IPS DF 19.7 (cell line): ENCODE measurements at regions not wholly inside any gene's neighbourhood (a gene's known extent, or its start where the extent isn't known, plus 50 kb on each side); places are given as distances from the start of the nearest gene placed in this dataset.

Experiments
- DNase-seq: peaks from one replicate; pipeline ENCODE4 v3.0.0-alpha.2; 2013; ENCODE audit warnings: low read depth, low spot score

DNA sequence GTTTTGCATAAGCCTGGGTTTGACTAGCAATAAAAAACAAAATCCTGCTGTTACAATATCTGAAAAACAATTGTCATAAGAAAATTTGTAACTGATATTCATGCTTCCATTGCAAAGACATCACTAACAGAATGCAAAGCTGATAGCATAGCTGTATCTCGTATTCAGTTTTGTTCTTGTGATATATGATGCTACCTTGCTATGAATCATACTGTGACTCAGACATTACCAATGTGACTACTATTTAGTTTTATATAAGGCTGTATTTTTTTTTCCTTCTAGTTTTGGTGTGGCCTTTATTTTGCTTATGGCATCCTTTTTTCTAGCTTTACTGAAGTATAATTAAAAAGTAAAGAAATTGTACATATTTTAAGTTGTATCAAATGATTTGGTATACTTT, 1381.8 kb downstream of the MRPL39 start:
- DNase-seq, result no peak

DNA sequence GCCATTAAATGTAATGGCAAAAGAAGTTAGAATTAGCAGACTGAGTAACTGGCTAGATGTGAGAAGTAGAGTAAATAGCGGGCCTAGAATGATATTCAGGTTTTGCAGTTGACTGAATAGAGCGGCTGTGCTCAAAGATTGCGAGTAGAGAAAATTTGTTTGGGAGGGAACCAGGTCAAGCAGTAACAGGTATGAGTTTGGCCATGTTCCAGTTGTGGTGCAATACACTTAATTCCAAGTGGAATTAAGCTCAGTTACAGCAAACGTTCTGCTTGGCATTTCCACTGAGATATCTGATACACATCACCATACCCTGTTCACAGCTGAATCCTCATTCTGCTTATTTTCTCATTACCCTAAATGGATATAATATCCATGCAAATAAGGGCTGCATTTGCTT, 1382.9 kb downstream of the MRPL39 start:
- DNase-seq, result no peak

DNA sequence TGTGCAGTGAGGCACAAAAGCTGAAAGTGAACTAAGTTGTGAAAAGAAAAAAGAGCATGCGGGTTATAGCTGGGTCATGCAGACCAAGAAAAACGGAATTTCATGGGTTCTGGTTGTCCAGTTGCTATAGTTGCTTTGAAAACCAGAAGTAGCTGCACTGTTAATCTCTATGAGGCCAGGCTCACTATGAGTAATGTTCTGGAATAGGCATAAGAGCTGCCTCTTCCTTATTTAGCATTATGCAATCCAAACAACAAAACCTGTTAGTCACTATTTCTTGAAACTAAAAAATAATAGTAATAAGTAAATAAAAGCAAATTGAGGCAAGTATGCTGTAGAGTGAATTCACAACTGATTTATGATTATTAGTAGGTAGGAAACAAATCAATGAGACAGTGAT, 1383.7 kb downstream of the MRPL39 start:
- DNase-seq, result no peak

DNA sequence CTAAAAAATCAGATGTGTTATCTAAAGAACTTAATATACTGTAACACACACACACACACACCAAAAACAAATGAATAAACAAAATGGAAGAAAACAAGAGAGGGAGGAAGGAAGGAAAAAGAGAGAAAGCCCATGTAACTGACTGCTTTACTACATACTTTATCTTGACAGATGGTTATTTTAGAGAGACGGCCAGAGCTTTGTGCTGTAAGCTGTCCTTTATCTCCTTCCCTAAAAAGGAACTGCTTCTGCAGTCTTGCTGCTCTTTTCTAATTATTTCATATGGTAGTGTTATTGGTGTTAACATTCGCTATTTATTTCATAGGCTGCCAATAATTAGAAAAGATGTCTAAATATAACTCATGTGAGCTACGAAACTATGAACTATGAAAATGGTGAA, 1384.6 kb downstream of the MRPL39 start:
- no peak for DNase-seq

DNA sequence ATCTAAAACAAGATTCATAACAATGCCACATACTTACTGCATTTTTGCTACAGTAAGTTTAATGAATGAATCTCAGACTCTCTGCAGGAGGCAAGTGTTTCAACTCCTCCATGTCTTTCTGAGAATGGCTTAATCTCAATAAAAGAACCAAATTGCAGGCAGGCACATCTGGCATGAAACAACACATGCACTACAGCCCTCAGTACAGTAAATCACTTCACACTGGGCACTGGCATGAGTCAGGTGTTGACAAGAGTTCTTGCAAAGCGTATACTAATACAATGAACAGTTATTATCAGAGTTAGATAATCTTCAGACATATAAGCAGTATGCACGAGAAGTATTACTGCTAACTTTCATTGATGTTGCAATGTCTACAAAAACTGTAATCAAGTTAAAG, 1386.8 kb downstream of the MRPL39 start:
- DNase-seq, result no peak

DNA sequence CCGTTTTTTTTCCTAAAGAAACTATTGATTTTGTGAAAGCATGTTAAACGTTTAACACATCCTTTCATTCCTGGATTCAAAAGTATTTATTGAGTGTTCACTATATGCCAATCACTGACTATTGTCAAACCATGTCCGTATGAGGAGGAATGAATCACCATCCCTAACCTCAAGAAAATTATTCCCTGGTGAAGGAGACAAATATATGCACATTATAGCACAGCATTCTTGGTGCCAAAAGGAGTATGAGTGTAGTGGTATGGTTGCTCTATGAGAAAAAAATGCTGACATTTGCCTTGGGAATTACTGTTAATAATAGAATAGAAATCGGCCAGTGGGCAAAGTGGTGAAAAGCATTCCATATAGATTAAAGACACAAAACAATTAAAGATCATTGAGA, 1390.1 kb downstream of the MRPL39 start:
- DNase-seq, result no peak

DNA sequence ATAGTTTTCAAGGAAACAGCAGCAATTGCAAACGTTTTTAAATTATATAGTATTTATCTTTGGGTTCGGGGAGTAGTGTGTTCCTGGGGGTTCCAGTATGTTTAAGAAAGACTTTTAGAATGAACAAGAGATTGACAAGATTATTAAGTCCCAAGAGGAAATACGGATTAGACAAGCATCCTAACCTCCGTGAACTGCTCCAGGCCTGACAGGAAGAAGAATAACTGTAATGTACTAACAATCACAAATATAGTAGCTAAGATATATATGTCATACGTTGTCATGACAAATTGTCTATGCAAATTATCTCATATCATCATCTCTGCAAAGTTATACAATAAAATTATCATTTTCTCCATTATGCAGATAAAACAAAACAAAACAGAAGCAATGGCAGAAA, 1397.2 kb downstream of the MRPL39 start:
- no peak for DNase-seq

DNA sequence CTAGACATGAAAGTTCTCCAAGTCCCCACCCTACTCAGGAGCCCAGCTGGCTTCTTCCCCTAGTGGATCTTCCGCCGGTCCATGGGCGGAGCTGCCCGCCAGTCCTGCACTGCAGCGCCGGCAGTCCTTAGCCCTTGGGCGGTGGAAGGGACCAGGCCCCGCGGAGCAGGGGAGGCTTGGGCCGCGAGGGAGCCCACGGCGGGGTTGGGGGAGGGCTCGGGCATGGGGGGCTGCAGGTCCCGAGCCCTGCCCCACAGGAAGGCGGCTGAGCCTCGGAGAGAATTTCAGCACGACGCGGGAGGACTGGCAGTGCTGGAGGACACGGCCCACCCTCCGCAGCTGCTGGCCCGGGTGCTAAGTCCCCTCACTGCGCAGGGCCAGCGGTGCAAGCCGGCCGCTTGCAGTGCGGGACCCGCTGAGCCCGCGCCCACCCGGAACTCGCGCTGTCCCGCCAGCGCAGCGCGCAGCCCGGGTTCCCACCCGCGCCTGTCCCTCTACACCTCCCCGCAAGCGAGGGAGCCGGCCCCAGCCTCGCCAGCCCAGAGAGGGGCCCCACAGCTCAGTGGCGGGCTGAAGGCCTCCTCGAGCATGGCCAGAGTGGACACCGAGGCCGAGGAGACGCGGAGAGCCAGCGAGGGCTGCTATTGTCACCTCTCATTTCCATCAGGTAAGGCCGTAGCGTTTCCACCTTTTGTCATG, 1398.6 kb downstream of the MRPL39 start:
- DNase-seq, result no peak

DNA sequence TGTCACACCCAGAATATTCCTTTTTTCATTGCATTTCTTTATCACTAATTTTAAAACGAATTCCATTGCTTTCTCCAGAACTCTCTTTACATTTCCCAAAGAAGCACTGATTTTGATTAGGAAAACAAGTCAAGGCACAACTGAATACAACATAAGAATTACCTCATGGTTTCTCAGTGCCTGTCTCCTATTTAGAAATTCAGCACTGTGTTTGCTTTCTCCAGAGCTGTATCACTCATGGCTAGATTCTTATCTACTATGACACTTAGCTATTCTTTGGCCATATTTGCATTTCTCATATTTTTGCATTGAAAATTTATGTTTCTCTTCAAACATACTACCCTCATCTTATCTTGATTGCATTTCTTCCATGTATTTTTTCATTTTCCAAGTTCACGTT, 1402.0 kb downstream of the MRPL39 start:
- DNase-seq, result no peak

DNA sequence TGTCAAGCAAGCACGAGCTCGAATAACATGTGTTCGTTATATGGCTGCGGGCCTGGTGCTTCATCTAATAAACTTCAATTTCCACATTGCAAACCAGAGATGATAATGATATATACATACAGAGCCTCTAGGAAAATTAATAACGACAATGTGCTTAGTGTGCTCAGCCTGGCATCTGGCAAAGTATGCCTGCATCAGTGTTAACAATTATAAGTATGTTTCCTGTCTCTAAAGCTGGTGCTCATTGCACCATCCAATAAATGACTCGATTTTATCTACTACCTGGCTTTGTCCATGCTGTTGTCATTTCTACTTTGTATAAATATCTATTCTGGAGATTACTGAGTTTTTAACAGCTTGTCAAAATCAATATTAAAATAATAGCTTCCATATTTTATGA, 1402.6 kb downstream of the MRPL39 start:
- DNase-seq, result no peak

DNA sequence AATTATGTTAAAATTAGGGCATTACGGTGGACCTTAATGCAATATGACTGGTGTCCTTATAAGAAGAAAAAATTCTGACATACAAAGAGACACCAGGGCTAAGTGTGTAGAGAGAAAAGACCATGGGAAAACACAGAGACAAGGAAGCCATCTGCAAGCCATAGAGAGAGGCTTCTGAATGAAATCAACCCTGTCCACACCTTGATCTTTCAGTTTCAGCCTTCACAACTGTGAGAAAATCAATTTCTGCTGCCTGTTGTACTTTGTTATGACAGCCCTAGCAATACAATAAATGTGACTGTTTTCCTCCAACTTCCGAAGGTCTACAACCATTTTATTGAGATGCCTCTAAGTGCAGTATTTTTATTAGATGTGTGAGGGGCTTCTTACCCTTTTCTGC, 1407.2 kb downstream of the MRPL39 start:
- no peak for DNase-seq

DNA sequence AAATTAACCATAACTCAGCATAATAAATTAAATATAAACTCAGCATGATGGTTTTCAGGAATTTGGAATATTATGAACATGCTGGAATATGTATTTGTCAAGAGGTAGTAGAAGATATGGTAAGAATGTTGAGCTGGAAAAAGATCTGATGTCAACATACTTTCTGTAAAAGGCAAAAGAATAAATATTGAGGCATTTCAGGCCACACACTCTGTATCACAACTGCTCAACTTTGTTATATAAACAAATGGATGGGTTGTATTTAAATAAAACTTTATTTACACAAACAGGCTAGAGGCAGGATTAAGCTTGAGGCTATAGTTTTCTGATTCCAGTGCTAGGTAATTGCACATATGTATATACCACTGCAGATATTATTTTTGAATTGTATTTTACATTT, 1409.4 kb downstream of the MRPL39 start:
- no peak for DNase-seq

DNA sequence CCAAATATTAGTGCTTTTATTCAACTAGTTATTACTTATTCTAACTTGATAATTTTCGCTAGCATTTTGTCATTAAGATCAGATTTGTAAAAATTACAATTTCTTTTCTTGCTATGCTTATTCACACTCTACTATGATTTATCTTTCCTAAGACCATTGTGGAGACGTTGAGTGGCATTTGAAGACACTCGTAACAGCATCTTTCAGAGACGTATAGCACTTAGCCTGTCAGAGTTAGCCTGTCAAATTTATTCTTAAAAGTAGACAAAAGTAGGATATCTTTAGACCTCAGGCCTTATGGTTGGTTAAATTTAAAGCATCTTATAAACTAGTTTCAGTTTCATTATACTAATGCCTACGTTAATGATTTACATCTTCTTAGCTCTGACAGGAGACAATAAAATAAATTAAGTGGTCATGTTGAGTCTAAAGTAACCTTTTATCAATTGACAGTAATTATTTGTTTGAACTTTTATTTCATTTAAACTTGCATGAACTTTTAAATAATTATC, 1410.1 kb downstream of the MRPL39 start:
- no peak for DNase-seq

DNA sequence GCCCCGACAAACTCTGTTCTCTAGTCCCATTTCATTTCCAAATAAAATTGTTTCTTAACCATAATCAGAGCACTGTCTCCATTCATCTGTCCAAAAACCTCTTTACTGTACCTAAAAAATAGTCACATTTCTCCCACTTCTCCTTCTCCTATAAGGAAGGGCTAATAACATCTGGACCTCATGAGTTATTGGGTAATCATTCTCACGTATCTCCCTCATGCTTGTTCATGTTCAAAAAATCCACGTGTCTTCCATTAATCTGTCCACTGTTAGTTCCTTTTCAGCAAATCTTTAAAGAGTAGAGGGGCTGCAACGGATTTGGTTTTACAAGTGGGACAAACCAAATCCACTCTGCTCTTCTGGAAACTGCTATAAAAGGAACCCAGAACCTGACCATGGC, 1418.8 kb downstream of the MRPL39 start:
- DNase-seq, result no peak

DNA sequence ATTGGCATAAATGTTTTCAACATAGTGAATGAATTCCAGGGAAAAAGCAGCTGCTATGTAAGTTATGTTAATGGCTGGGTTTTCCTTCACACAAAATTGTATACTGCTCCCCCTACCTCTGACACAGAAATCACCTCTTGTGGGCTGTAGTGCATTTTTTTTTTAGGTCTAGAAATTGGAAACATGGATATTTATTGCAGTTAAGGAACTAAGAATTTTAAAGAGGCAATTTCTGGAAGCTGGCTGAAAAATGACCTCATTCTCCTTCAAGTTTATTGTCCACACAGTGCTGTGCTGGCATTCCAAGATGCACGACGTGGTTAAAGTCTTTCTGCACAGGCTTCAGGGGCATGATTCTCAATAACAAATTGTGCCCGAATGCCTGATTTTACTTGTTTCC, 1424.2 kb downstream of the MRPL39 start:
- DNase-seq, result no peak

DNA sequence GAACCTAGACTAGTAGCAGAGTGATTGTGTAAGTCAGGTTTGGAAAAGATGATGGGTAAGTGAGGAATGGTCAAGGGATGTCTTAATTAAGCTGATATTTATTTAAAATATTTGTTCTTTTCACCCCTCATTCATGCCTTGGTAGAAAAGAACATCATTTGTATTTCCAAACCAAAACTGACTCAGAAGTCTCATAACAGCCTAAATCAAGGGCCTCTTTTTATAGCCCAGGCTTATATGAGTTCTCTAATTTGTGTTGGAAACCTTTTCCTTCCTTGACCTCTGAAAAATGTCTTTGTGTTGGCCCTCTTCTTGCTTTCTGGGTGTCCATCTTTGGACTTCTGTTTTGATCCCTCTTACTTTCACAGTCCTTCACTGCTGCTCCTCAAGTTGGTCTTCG, 1428.2 kb downstream of the MRPL39 start:
- DNase-seq, result no peak

DNA sequence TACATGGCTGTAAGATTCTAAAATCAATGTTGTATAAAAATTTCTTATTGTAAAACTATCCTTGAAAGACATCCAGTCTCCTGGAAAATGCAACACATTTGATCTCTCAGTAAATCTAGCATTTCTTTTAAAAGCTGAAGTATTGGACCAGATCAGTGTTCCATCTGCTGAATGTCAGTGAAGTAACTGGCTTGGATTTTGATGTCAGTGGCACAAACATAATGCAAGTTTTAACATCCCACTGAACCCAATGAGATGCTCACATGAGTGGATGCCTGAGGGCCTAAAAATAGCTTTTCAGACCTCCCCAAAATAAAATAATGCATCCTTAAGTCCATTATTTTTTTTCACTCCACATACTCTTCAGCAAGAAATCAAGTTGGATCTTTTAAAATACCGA, 1432.2 kb downstream of the MRPL39 start:
- no peak for DNase-seq

DNA sequence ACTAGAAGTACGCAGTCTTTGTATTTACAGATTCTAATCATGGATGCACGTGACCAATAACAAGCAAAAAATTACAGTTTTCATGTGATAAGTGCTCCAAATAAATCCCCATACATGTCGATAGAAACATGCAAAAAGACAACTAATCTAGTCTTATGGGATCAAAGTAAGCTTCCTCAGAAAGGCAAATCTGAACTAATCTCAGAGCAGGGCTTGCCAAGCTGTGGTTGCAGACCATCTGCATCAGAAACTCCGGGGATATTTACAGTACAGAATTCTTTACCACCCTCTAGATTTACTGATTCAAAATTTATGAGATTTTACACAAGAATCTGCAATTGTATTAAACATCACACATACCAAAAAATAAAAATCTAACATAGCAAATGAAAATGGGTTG, 1435.5 kb downstream of the MRPL39 start:
- no peak for DNase-seq

DNA sequence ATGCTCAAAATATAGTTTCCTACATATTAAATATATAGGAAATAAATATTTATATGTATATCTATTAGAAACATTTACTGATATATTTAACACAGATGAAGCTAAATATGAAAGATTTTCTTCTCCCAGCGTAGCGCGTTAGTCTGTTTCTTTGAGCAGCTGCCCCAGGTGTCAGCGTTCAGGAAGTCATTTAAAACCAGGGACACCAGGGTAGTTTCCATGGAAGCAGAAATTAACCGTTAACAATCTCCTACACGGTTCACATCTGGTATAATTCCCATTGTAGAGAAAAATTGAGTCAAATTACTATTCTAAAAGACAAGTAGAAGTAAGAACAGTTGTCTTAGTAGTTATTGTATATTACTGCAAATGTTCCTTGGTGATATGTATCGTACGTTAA, 1443.7 kb downstream of the MRPL39 start:
- no peak for DNase-seq

DNA sequence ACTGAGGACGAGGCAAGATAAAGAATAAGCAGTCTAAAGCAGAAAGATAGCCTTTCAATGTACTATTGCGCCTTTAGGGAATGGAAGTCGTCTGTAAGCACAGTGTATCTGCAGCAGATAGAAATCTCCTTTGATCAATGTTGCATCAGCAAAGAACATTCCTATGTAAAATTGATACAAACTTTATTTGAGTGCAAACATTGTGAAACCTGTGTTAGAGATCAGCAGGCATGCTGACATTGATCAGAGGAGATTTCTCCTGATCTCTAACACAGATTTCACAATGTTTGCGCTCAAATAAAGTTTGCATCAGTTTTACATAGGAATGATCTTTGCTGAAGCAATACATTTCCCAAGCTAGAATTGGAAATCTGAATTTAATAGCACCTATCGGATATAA, 1446.8 kb downstream of the MRPL39 start:
- DNase-seq, result no peak

DNA sequence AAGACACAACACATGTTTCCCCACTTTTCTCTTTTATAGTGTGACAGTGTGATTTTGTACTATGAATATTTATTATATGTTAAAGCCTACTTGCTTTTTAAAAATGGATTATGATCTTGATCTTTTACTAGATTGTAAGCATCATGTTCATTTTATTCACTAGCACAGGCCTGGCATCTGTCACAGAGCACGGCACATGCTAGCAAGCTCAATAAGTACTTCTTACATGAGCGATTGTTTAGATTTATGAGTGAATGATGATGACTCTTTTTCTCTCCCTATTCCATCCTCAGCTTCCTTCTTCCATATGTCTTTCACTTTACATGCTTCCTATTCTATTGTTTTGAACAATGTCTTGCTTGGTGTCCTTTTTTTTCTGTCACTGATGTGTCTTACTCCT, 1454.1 kb downstream of the MRPL39 start:
- DNase-seq, result no peak

DNA sequence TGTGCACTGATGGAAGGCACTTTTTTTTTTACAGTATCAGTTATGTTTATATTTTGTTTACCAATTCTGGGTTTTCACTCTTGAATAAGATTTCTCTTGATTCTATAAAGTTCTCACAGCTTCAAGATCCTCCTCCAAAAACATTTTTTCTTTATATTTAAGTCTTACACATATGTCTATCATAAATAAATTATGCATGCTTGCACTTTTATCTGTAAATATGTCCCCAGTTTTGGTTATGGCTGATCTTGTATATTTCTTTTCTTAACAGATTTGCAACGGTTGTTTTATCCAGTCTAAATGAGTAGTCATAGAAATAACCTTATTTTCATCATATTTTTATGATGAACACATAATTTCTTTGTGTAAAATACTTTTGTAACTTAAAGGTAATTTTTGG, 1456.5 kb downstream of the MRPL39 start:
- no peak for DNase-seq

DNA sequence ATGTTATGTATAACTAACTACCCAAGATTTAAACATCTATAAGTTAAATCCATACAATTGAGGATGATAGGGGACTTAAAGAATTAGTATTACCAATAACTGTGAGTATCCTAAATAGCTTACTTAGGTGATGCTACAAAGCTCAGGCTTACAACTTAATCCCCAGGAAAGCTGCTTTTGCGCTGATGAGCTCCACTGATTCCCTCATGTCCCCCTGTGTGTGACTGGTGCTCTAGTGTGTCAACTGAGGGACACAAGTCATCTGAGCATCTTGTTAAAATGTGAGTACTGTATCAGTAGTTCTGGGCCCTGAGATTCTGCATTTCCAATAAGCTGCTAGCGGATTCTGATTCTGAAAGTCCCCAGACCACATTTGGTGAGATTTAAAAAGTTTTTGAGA, 1458.8 kb downstream of the MRPL39 start:
- DNase-seq, result no peak

DNA sequence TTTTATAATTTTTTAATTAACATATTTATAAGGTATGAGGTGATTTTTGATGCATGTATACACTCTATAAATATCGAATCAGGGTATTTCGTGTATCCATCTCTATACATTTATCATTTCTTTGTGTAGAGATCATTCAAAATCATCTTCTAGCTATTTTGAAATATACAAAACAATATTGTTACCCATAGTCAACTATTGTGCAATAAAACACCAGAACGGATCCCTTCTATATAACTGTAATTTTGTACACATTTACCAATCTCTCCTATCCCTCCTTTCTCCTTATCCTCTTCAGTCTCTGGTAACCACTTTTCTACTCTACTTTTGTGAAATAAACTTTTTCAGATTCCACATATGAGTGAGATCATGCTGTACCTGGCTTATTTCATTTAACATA, 1459.6 kb downstream of the MRPL39 start:
- no peak for DNase-seq
